Nucleus accumbens (tissue), 56 donors: ENCODE measurements at regions not wholly inside any gene's neighbourhood (a gene's known extent, or its start where the extent isn't known, plus 50 kb on each side); places are given as distances from the start of the nearest gene placed in this dataset.

Experiments
- DNase-seq, 56 donors: peaks; one replicate each; lab custom pipeline; 2025; lab: John Stamatoyannopoulos, UW

- DNase-seq = no peak
Measured at GRCh38 chr5:116629168-116629567, 54.5 kb upstream of the SEMA6A start.

- no peak for DNase-seq
Measured at GRCh38 chr5:116626945-116627679, 52.5 kb upstream of the SEMA6A start.

DNA sequence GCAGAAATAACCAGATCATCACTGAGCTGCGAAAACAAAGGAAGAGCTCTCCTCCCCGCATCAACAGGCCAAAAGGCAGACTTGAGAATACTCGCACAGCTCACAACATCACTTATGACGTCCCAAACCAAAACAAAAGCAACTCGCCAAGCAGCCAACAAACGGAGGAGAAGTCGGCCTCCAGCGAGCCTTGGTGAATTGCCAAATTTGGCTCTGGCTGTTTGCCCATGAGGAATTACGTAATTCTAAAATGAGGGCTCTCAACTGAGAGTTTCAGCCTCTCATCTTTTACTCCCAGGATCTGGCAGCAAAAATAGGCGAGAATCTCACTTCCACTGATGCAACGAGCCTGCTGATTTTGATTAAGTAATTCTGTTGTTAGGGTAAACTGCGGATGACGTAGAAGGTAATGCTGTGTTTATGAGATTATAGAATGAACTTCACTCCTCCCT lies 51.7 kb upstream of the SEMA6A start:
- DNase-seq = peak in 52 of 56 donors; percentile 12 to 89 (median 68)
